ENCODE measurements at regions not wholly inside any gene's neighbourhood (a gene's known extent, or its start where the extent isn't known, plus 50 kb on each side); places are given as distances from the start of the nearest gene placed in this dataset.

- no peak for TF ChIP-seq CTCF (IDR thresholded peaks at IDR 0.05)
- TF ChIP-seq POLR2A (IDR thresholded peaks at IDR 0.05): no peak
Observed at GRCh38 chr6:137740967-137741761, 125.9 kb upstream of the TNFAIP3 start.

Measured in right lobe of liver (tissue), 4 donors.